ENCODE measurements at regions not wholly inside any gene's neighbourhood (a gene's known extent, or its start where the extent isn't known, plus 50 kb on each side); places are given as distances from the start of the nearest gene placed in this dataset.

- Histone ChIP-seq H3K4me1 (ENCODE audit: control insufficient read depth, insufficient read depth, low read length, poor library complexity, severe bottlenecking) (peaks cover 7% of the 10 kb centered on the region), H3K4me3 (ENCODE audit: low read depth, low read length) (no peak overlapping the region), H3K27me3 (ENCODE audit: control insufficient read depth, insufficient read depth, low read length) (no peaks in the 10 kb centered on the region), H3K9me3 (ENCODE audit: control insufficient read depth in 2 of 2, low read length in 2 of 2) (no peaks in the 10 kb centered on the region), H3K27ac (ENCODE audit: insufficient read depth, low read length, poor library complexity, severe bottlenecking) (no peak overlapping the region), H3K36me3 (ENCODE audit: control insufficient read depth, insufficient read depth, low read length) (no peaks in the 10 kb centered on the region)
- H3K27me3 Mint-ChIP-seq, result no peaks in the 10 kb centered on the region
- peaks cover 0 to 3% (median 0%) of the 10 kb centered on the region in 7 donors for H3K9me3 Mint-ChIP-seq
- peaks cover 0 to 30% (median 11%) of the 10 kb centered on the region in 4 donors for H3K4me1 Mint-ChIP-seq
- no peak overlapping the region for H3K4me3 Mint-ChIP-seq
- H3K27ac Mint-ChIP-seq, result no peak overlapping the region
- DNase-seq (no peak), ATAC-seq (ENCODE audit: low read depth in 2 of 2) (no peak)
- H3K36me3 Mint-ChIP-seq, result no peaks in the 10 kb centered on the region
Observed at GRCh38 chr6:151721146-151721545, 86.3 kb upstream of the ESR1 start.

- Mint-ChIP-seq H3K4me3 (no peak overlapping the region), H3K36me3 (no peaks in the 10 kb centered on the region), H3K27me3 (no peaks in the 10 kb centered on the region), H3K4me1 (peaks cover 0 to 27% (median 11%) of the 10 kb centered on the region in 4 donors), H3K27ac (peak overlapping the region in 2 of 3 donors; percentile 49 to 52), H3K9me3 (peaks cover 0 to 3% (median 0%) of the 10 kb centered on the region in 7 donors)
- H3K4me1 ChIP-seq (ENCODE audit: control insufficient read depth, insufficient read depth, low read length, poor library complexity, severe bottlenecking), result peaks cover 7% of the 10 kb centered on the region
- no peak for DNase-seq
- ATAC-seq (ENCODE audit: low read depth in 2 of 2), result no peak
- no peaks in the 10 kb centered on the region for H3K36me3 ChIP-seq (ENCODE audit: control insufficient read depth, insufficient read depth, low read length)
- H3K27me3 ChIP-seq (ENCODE audit: control insufficient read depth, insufficient read depth, low read length), result no peaks in the 10 kb centered on the region
- H3K9me3 ChIP-seq (ENCODE audit: control insufficient read depth in 2 of 2, low read length in 2 of 2), result no peaks in the 10 kb centered on the region
- no peak overlapping the region for H3K27ac ChIP-seq (ENCODE audit: insufficient read depth, low read length, poor library complexity, severe bottlenecking)
- no peak overlapping the region for H3K4me3 ChIP-seq (ENCODE audit: low read depth, low read length)
Observed at GRCh38 chr6:151721671-151722070, 85.8 kb upstream of the ESR1 start.

- no peaks in the 10 kb centered on the region for H3K27me3 ChIP-seq (ENCODE audit: control insufficient read depth, insufficient read depth, low read length)
- no peak overlapping the region for H3K4me3 ChIP-seq (ENCODE audit: low read depth, low read length)
- no peak for DNase-seq
- Mint-ChIP-seq H3K27ac (peak overlapping the region in 1 of 3 donors; percentile 52), H3K36me3 (no peaks in the 10 kb centered on the region), H3K27me3 (no peaks in the 10 kb centered on the region), H3K4me1 (peaks cover 0 to 27% (median 11%) of the 10 kb centered on the region in 4 donors), H3K4me3 (no peak overlapping the region), H3K9me3 (peaks cover 0 to 3% (median 0%) of the 10 kb centered on the region in 7 donors)
- H3K36me3 ChIP-seq (ENCODE audit: control insufficient read depth, insufficient read depth, low read length), result no peaks in the 10 kb centered on the region
- H3K9me3 ChIP-seq (ENCODE audit: control insufficient read depth in 2 of 2, low read length in 2 of 2), result no peaks in the 10 kb centered on the region
- no peak overlapping the region for H3K27ac ChIP-seq (ENCODE audit: insufficient read depth, low read length, poor library complexity, severe bottlenecking)
- no peak for ATAC-seq (ENCODE audit: low read depth in 2 of 2)
- peaks cover 7% of the 10 kb centered on the region for H3K4me1 ChIP-seq (ENCODE audit: control insufficient read depth, insufficient read depth, low read length, poor library complexity, severe bottlenecking)
Observed at GRCh38 chr6:151722342-151722741, 85.1 kb upstream of the ESR1 start.

GRCh38 chr6:151723152-151723551 is 84.3 kb upstream of the ESR1 start:
- ATAC-seq (ENCODE audit: low read depth in 2 of 2) (peak in 1 of 2 donors; percentile 45), DNase-seq (peak in 2 of 3 donors; percentile 5 to 23)
- no peaks in the 10 kb centered on the region for H3K36me3 ChIP-seq (ENCODE audit: control insufficient read depth, insufficient read depth, low read length)
- H3K36me3 Mint-ChIP-seq, result no peaks in the 10 kb centered on the region
- H3K4me3 Mint-ChIP-seq, result no peak overlapping the region
- no peaks in the 10 kb centered on the region for H3K27me3 ChIP-seq (ENCODE audit: control insufficient read depth, insufficient read depth, low read length)
- H3K27ac Mint-ChIP-seq, result peak overlapping the region in 1 of 3 donors; percentile 36
- H3K27me3 Mint-ChIP-seq, result no peaks in the 10 kb centered on the region
- H3K4me1 ChIP-seq (ENCODE audit: control insufficient read depth, insufficient read depth, low read length, poor library complexity, severe bottlenecking), result peaks cover 7% of the 10 kb centered on the region
- no peaks in the 10 kb centered on the region for H3K9me3 ChIP-seq (ENCODE audit: control insufficient read depth in 2 of 2, low read length in 2 of 2)
- H3K27ac ChIP-seq (ENCODE audit: insufficient read depth, low read length, poor library complexity, severe bottlenecking), result no peak overlapping the region
- no peak overlapping the region for H3K4me3 ChIP-seq (ENCODE audit: low read depth, low read length)
- peaks cover 0 to 27% (median 11%) of the 10 kb centered on the region in 4 donors for H3K4me1 Mint-ChIP-seq
- peaks cover 0 to 3% (median 0%) of the 10 kb centered on the region in 7 donors for H3K9me3 Mint-ChIP-seq

- Mint-ChIP-seq H3K27me3 (peaks cover 4% of the 10 kb centered on the region), H3K4me3 (no peak overlapping the region), H3K27ac (no peak overlapping the region), H3K36me3 (peaks cover 8% of the 10 kb centered on the region), H3K9me3 (peaks cover 0 to 4% (median 0%) of the 10 kb centered on the region in 7 donors), H3K4me1 (peaks cover 0 to 2% (median 0%) of the 10 kb centered on the region in 4 donors)
- Histone ChIP-seq H3K4me3 (ENCODE audit: low read depth, low read length) (no peak overlapping the region), H3K4me1 (ENCODE audit: control insufficient read depth, insufficient read depth, low read length, poor library complexity, severe bottlenecking) (no peaks in the 10 kb centered on the region), H3K27ac (ENCODE audit: insufficient read depth, low read length, poor library complexity, severe bottlenecking) (no peak overlapping the region), H3K27me3 (ENCODE audit: control insufficient read depth, insufficient read depth, low read length) (no peaks in the 10 kb centered on the region), H3K36me3 (ENCODE audit: control insufficient read depth, insufficient read depth, low read length) (no peaks in the 10 kb centered on the region), H3K9me3 (ENCODE audit: control insufficient read depth in 2 of 2, low read length in 2 of 2) (no peaks in the 10 kb centered on the region)
- no peak for ATAC-seq (ENCODE audit: low read depth in 2 of 2)
- no peak for DNase-seq
Observed at GRCh38 chr6:151729829-151730495, 77.5 kb upstream of the ESR1 start.

- Histone ChIP-seq H3K27me3 (ENCODE audit: control insufficient read depth, insufficient read depth, low read length) (no peaks in the 10 kb centered on the region), H3K36me3 (ENCODE audit: control insufficient read depth, insufficient read depth, low read length) (no peaks in the 10 kb centered on the region), H3K4me3 (ENCODE audit: low read depth, low read length) (no peak overlapping the region), H3K27ac (ENCODE audit: insufficient read depth, low read length, poor library complexity, severe bottlenecking) (no peak overlapping the region), H3K9me3 (ENCODE audit: control insufficient read depth in 2 of 2, low read length in 2 of 2) (no peaks in the 10 kb centered on the region), H3K4me1 (ENCODE audit: control insufficient read depth, insufficient read depth, low read length, poor library complexity, severe bottlenecking) (no peaks in the 10 kb centered on the region)
- ATAC-seq (ENCODE audit: low read depth in 2 of 2) (no peak), DNase-seq (no peak)
- peaks cover 0 to 4% (median 0%) of the 10 kb centered on the region in 7 donors for H3K9me3 Mint-ChIP-seq
- peaks cover 4% of the 10 kb centered on the region for H3K27me3 Mint-ChIP-seq
- H3K4me1 Mint-ChIP-seq, result no peaks in the 10 kb centered on the region
- H3K27ac Mint-ChIP-seq, result no peak overlapping the region
- H3K36me3 Mint-ChIP-seq, result peaks cover 8% of the 10 kb centered on the region
- H3K4me3 Mint-ChIP-seq, result no peak overlapping the region
Observed at GRCh38 chr6:151730496-151730870, 77.0 kb upstream of the ESR1 start.

- Mint-ChIP-seq H3K4me1 (no peaks in the 10 kb centered on the region), H3K4me3 (peak overlapping the region in 1 of 4 donors; percentile 78), H3K9me3 (peaks cover 0 to 4% (median 0%) of the 10 kb centered on the region in 7 donors), H3K27ac (no peak overlapping the region), H3K36me3 (peaks cover 8% of the 10 kb centered on the region), H3K27me3 (peaks cover 4% of the 10 kb centered on the region)
- H3K4me3 ChIP-seq (ENCODE audit: low read depth, low read length), result no peak overlapping the region
- DNase-seq, result no peak
- ATAC-seq (ENCODE audit: low read depth in 2 of 2), result no peak
- H3K9me3 ChIP-seq (ENCODE audit: control insufficient read depth in 2 of 2, low read length in 2 of 2), result no peaks in the 10 kb centered on the region
- H3K36me3 ChIP-seq (ENCODE audit: control insufficient read depth, insufficient read depth, low read length), result no peaks in the 10 kb centered on the region
- H3K27ac ChIP-seq (ENCODE audit: insufficient read depth, low read length, poor library complexity, severe bottlenecking), result no peak overlapping the region
- H3K4me1 ChIP-seq (ENCODE audit: control insufficient read depth, insufficient read depth, low read length, poor library complexity, severe bottlenecking), result no peaks in the 10 kb centered on the region
- H3K27me3 ChIP-seq (ENCODE audit: control insufficient read depth, insufficient read depth, low read length), result no peaks in the 10 kb centered on the region
Observed at GRCh38 chr6:151731313-151731712, 76.2 kb upstream of the ESR1 start.

GRCh38 chr6:151733680-151734320 is 73.7 kb upstream of the ESR1 start:
- DNase-seq (no peak), ATAC-seq (ENCODE audit: low read depth in 2 of 2) (no peak)
- H3K4me1 Mint-ChIP-seq, result no peaks in the 10 kb centered on the region
- Histone ChIP-seq H3K36me3 (ENCODE audit: control insufficient read depth, insufficient read depth, low read length) (no peaks in the 10 kb centered on the region), H3K4me1 (ENCODE audit: control insufficient read depth, insufficient read depth, low read length, poor library complexity, severe bottlenecking) (no peaks in the 10 kb centered on the region), H3K27ac (ENCODE audit: insufficient read depth, low read length, poor library complexity, severe bottlenecking) (no peak overlapping the region), H3K4me3 (ENCODE audit: low read depth, low read length) (no peak overlapping the region), H3K9me3 (ENCODE audit: control insufficient read depth in 2 of 2, low read length in 2 of 2) (no peaks in the 10 kb centered on the region), H3K27me3 (ENCODE audit: control insufficient read depth, insufficient read depth, low read length) (no peaks in the 10 kb centered on the region)
- no peak overlapping the region for H3K27ac Mint-ChIP-seq
- H3K36me3 Mint-ChIP-seq, result peaks cover 4% of the 10 kb centered on the region
- H3K9me3 Mint-ChIP-seq, result peaks cover 0 to 4% (median 0%) of the 10 kb centered on the region in 7 donors
- H3K27me3 Mint-ChIP-seq, result peaks cover 4% of the 10 kb centered on the region
- no peak overlapping the region for H3K4me3 Mint-ChIP-seq
